ENCODE measurements at regions not wholly inside any gene's neighbourhood (a gene's known extent, or its start where the extent isn't known, plus 50 kb on each side); places are given as distances from the start of the nearest gene placed in this dataset.

GRCh38 chr11:32305460-32305859 is 129.9 kb downstream of the WT1 start:
- H3K9me3 ChIP-seq (ENCODE audit: control insufficient read depth, insufficient read depth, low read length): no peaks in the 10 kb centered on the region
- H3K23ac ChIP-seq (ENCODE audit: low read depth, low read length): no peak overlapping the region
- no peak for DNase-seq
- no peak for ATAC-seq (ENCODE audit: low read depth)
- no peak overlapping the region for H2AFZ ChIP-seq (replicated peaks; ENCODE audit: low read length, poor library complexity)
- H3K4me3 ChIP-seq (ENCODE audit: insufficient read depth, low read depth, low read length): no peak overlapping the region
- H3K18ac ChIP-seq (ENCODE audit: low read depth, low read length): no peak overlapping the region
- no peak overlapping the region for H3K9ac ChIP-seq (ENCODE audit: low read depth, low read length)
- H4K91ac ChIP-seq (ENCODE audit: insufficient read depth, low read depth, low read length): no peak overlapping the region
- no CpG with 5 or more reads among the region's 4 CpGs for WGBS, 2 experiments (ENCODE audit: extremely low coverage in 2 of 2, insufficient read length in 1 of 2)
- no peak overlapping the region for H4K5ac ChIP-seq (ENCODE audit: low read depth, low read length)
- dilution Hi-C loops (cut with HindIII; ENCODE audit: low sequenced_read_pairs, unreplicated experiment): no loop called here
- intact Hi-C loops (cut with micrococcal nuclease): no loop called here
- no peaks in the 10 kb centered on the region for H3K9me1 ChIP-seq (ENCODE audit: insufficient read depth, low read length)
- TF ChIP-seq POLR2A (IDR thresholded peaks at IDR 0.05; ENCODE audit: low read depth, low read length) (no peak), MAFK (IDR thresholded peaks at IDR 0.05; ENCODE audit: low read depth, low read length) (no peak), USF2 (IDR thresholded peaks at IDR 0.05; ENCODE audit: low read depth, low read length) (no peak), CEBPB (IDR thresholded peaks at IDR 0.05; ENCODE audit: low read depth, low read length) (no peak), SMC3 (IDR thresholded peaks at IDR 0.05; ENCODE audit: low read depth, low read length) (no peak)
- no peaks in the 10 kb centered on the region for H3K36me3 ChIP-seq (ENCODE audit: control insufficient read depth, insufficient read depth, low read length)
- no TSS peak for BruUV-seq (replicated peaks)
- H4K8ac ChIP-seq (ENCODE audit: low read depth in 2 of 2, low read length in 2 of 2): no peak overlapping the region
- no peak overlapping the region for H3K56ac ChIP-seq (ENCODE audit: extremely low read depth, insufficient read depth, low read length)
- H3K4me1 ChIP-seq (ENCODE audit: control insufficient read depth, insufficient read depth, low read length): no peaks in the 10 kb centered on the region
- no peak overlapping the region for H2BK15ac ChIP-seq (ENCODE audit: low read depth, low read length)
- in situ Hi-C loops (cut with MboI; ENCODE audit: low sequenced_read_pairs): no loop called here
- no peaks in the 10 kb centered on the region for H4K20me1 ChIP-seq (ENCODE audit: insufficient read depth, low read length)
- H3K4me2 ChIP-seq (ENCODE audit: low read depth, low read length): no peak overlapping the region
- H2BK120ac ChIP-seq (ENCODE audit: low read depth, low read length): no peak overlapping the region
- CTCF ChIA-PET: interaction anchor here (1.1 to 1.5 kb wide), 2 partner anchors 9 to 17 kb away, joined by 3 to 8 read pairs; no protein-coding TSS in a partner anchor
- H3K27ac ChIP-seq (ENCODE audit: insufficient read depth, low read length): no peak overlapping the region
- no peak overlapping the region for H3K4ac ChIP-seq (ENCODE audit: low read depth, low read length)
- H3K27me3 ChIP-seq (ENCODE audit: control insufficient read depth, insufficient read depth, low read length): no peaks in the 10 kb centered on the region
- no peak overlapping the region for H2AK9ac ChIP-seq (replicated peaks; ENCODE audit: low read depth, low read length, poor library complexity)
- no peak overlapping the region for H2BK5ac ChIP-seq (ENCODE audit: low read depth, low read length, poor library complexity, severe bottlenecking)
- H2AK5ac ChIP-seq (ENCODE audit: low read depth, low read length): no peak overlapping the region
- POLR2A ChIA-PET (ENCODE audit: unreplicated experiment): no interaction called here
- H3K14ac ChIP-seq (replicated peaks; ENCODE audit: low read depth, low read length): no peak overlapping the region
- H2BK20ac ChIP-seq (ENCODE audit: low read depth, low read length): no peak overlapping the region
- no peaks in the 10 kb centered on the region for H3K79me1 ChIP-seq (ENCODE audit: low read depth in 1 of 2, low read length in 2 of 2)

Measured in IMR-90 (cell line).